ENCODE measurements at regions not wholly inside any gene's neighbourhood (a gene's known extent, or its start where the extent isn't known, plus 50 kb on each side); places are given as distances from the start of the nearest gene placed in this dataset.

- Histone ChIP-seq H3K9me3 (replicated peaks; ENCODE audit: control insufficient read depth, insufficient read depth, low read length) (peaks cover 2% of the 10 kb centered on the region), H3K4me2 (ENCODE audit: insufficient read depth, low read length) (no peak overlapping the region), H3K4me3 (replicated peaks in 1 of 3; ENCODE audit: insufficient read depth in 1 of 3, low read depth in 1 of 3, low read length in 3 of 3) (no peak overlapping the region), H4K20me1 (replicated peaks; ENCODE audit: control insufficient read depth, extremely low read depth, insufficient read depth, low read length) (no peaks in the 10 kb centered on the region), H3K79me2 (ENCODE audit: control insufficient read depth, insufficient read depth, low read length) (no peaks in the 10 kb centered on the region), H3K36me3 (ENCODE audit: control insufficient read depth in 2 of 2, extremely low read depth in 1 of 2, insufficient read depth in 2 of 2, low read length in 2 of 2) (no peaks in the 10 kb centered on the region), H2AFZ (ENCODE audit: low read depth, low read length) (no peak overlapping the region), H3K27ac (ENCODE audit: insufficient read depth, low read depth, low read length) (no peak overlapping the region), H3K27me3 (ENCODE audit: control insufficient read depth in 2 of 2, insufficient read depth in 2 of 2, low read length in 2 of 2) (no peaks in the 10 kb centered on the region), H3K4me1 (ENCODE audit: control insufficient read depth, extremely low read depth, insufficient read depth, low read length) (no peaks in the 10 kb centered on the region), H3K9me1 (replicated peaks; ENCODE audit: control insufficient read depth, extremely low read depth, insufficient read depth, low read length) (no peaks in the 10 kb centered on the region), H3K9ac (replicated peaks; ENCODE audit: extremely low read depth, insufficient read depth, low read length) (no peak overlapping the region)
- TF ChIP-seq GATA2 (IDR thresholded peaks at IDR 0.05; ENCODE audit: insufficient read depth, insufficient read length, low read depth, low read length) (no peak), POLR2A (IDR thresholded peaks at IDR 0.05; ENCODE audit: low read depth, low read length) (no peak), POLR2AphosphoS5 (IDR thresholded peaks at IDR 0.05; ENCODE audit: insufficient read depth, low read depth, low read length) (no peak), MYC (IDR thresholded peaks at IDR 0.05; ENCODE audit: low read depth, low read length) (no peak), EZH2 (IDR thresholded peaks at IDR 0.05; ENCODE audit: borderline replicate concordance, low read depth, low read length, severe bottlenecking) (no peak), FOS (IDR thresholded peaks at IDR 0.05; ENCODE audit: borderline replicate concordance, insufficient read depth, low read length) (no peak), JUN (IDR thresholded peaks at IDR 0.05; ENCODE audit: borderline replicate concordance, insufficient read depth, insufficient read length, low read depth) (no peak)
- TF ChIP-seq, protein P1, sequence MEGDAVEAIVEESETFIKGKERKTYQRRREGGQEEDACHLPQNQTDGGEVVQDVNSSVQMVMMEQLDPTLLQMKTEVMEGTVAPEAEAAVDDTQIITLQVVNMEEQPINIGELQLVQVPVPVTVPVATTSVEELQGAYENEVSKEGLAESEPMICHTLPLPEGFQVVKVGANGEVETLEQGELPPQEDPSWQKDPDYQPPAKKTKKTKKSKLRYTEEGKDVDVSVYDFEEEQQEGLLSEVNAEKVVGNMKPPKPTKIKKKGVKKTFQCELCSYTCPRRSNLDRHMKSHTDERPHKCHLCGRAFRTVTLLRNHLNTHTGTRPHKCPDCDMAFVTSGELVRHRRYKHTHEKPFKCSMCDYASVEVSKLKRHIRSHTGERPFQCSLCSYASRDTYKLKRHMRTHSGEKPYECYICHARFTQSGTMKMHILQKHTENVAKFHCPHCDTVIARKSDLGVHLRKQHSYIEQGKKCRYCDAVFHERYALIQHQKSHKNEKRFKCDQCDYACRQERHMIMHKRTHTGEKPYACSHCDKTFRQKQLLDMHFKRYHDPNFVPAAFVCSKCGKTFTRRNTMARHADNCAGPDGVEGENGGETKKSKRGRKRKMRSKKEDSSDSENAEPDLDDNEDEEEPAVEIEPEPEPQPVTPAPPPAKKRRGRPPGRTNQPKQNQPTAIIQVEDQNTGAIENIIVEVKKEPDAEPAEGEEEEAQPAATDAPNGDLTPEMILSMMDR (IDR thresholded peaks at IDR 0.05; ENCODE audit: extremely low read depth in 1 of 2, insufficient read depth in 1 of 2, low read depth in 1 of 2, low read length in 2 of 2), result no peak
- TF ChIP-seq, protein P2, sequence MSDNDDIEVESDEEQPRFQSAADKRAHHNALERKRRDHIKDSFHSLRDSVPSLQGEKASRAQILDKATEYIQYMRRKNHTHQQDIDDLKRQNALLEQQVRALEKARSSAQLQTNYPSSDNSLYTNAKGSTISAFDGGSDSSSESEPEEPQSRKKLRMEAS (IDR thresholded peaks at IDR 0.05; ENCODE audit: insufficient read depth, insufficient read length), result no peak
- dilution Hi-C loops (cut with MboI; ENCODE audit: extremely low pct_ligation_motif_present, low sequenced_read_pairs) (no loop called here), intact Hi-C loops (cut with micrococcal nuclease) (no loop called here)
- CTCF ChIA-PET, result no interaction called here
- BruUV-seq (replicated peaks), result no TSS peak
- FAIRE-seq (no peak), DNase-seq (ENCODE audit: low read depth, low spot score) (no peak)
- POLR2A ChIA-PET, result no interaction called here
These were observed 1564.1 kb upstream of the DDX18 start for GRCh38 chr2:116250376-116250775.
